T-helper 2 cell treated with Interferon-gamma antibody and Interleukin-4, amounts not matched to agents 100 ng/mL and 5 ng/mL, for 36 hours (primary cell): ENCODE measurements at regions not wholly inside any gene's neighbourhood (a gene's known extent, or its start where the extent isn't known, plus 50 kb on each side); places are given as distances from the start of the nearest gene placed in this dataset.
"Not testable (repeated sequence)": the region's sequence is repeated elsewhere in the genome, so short reads cannot be mapped to it uniquely, and the experiment has no call there.

Source experiments
- intact Hi-C: fragments of 100-400 bp; cut with micrococcal nuclease; formaldehyde crosslinking; loops from one replicate; pipeline ENCODE4 v1.15.1; 2023

DNA sequence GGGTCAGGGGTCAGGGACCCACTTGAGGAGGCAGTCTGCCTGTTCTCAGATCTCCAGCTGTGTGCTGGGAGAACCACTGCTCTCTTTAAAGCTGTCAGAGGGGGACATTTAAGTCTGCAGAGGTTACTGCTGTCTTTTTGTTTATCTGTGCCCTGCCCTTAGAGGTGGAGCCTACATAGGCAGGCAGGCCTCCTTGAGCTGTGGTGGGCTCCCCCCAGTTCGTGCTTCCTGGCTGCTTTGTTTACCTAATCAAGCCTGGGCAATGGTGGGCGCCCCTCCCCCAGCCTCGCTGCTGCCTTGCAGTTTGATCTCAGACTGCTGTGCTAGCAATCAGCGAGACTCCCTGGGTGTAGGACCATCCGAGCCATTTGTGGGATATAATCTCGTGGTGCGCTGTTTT is 830.5 kb upstream of the ANO3 start:
- intact Hi-C loops, result not testable (repeated sequence)

DNA sequence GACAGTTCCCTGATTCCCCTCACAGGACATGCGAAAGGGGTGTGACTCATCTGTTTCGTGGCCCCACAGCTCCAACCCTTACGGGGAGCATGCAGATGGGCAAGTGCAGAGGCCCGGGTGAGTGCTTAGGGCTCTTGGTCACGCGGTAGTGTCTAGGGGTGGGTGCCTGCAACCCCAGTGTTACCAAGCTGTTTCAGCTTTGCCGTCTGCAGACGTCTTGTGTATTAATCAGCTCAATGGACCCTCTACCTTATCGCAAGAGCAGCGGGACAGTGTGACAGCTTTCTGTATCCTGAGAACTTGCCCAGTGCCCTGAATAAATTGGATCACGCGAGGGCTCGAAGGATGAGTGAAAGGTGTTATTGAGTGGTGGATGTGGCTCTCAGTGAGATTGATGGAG is 816.4 kb upstream of the ANO3 start:
- intact Hi-C loops, result no loop called here

DNA sequence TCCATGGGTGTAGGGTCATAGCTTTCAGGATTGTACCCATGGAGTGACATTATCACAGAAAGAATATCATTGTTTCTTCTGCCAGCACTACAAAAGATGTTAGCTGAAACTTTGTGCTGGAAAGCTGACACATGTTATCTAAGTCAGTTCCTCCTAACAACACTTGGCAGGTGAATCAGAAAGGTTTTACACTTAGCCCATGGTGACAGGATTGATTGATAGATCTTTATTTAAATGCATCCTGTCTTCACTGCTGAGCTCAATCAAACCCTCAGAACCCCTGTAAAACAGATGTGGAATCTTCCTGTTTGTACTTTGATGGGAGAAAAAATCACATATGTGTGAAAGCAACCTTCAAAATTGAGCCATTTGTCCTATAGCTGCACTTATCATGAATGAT is 811.5 kb upstream of the ANO3 start:
- intact Hi-C loops, result no loop called here

DNA sequence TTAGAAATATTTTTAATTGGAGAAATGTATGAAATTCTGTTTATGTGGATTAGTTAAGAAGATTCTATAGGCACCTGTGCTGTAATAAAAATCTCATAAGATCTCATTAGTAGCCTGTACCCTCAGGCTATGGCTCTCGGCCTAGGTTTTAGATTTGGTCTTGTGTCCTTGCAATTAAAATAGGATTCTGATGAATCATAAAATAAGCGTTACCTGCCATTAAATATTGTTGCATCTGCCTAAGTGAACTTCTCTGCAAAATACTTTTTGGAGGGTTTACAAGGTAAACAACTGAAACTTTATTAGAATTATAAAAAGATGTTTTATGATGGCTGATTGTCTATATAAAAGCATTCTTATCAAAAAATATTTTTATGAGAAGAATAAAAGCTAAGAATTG is 804.1 kb upstream of the ANO3 start:
- intact Hi-C loops, result no loop called here

DNA sequence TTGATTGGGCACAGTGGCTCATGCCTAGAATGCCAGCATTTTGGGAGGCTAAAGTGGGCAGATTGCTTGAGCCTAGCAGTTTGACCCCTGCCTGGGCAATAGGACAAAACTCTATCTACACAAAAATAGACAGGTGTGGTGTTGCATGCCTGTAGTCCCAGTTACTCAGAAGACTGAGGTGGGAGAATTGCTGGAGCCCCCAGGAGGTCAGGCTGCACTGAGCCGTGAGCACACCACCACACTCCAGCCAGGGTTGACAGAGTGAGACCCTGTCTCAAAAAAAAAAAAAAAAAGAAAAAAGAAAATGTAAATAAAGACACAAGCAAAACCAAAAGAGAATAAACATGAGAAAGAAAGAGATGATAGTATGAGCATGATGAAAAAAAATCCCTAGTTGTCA is 802.4 kb upstream of the ANO3 start:
- intact Hi-C loops, result no loop called here

GRCh38 chr11:25535467-25536272 is 796.3 kb upstream of the ANO3 start:
- intact Hi-C loops, result no loop called here

- intact Hi-C loops, result no loop called here
These were observed 795.6 kb upstream of the ANO3 start for GRCh38 chr11:25536289-25536688.

DNA sequence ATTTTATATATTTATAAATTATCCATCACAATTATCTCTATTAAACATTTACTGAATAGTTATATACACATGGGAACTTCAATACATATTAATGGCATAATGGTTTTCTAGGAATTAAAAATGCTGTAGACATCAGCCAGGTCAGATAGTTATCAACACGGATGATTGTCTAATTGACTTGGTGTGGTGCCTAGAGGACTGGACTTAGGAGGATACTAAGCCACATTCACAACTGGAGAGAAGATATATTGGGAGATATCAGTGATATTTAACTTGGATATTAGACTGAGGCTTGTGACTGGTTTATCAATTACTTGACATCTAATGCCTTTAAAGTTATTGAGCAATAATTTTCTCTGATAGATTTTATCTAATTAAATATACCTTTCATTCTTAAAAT is 794.5 kb upstream of the ANO3 start:
- intact Hi-C loops, result no loop called here

GRCh38 chr11:25547292-25547691 is 784.6 kb upstream of the ANO3 start:
- intact Hi-C loops, result no loop called here

- intact Hi-C loops, result no loop called here
These were observed 769.5 kb upstream of the ANO3 start for GRCh38 chr11:25562417-25562816.

DNA sequence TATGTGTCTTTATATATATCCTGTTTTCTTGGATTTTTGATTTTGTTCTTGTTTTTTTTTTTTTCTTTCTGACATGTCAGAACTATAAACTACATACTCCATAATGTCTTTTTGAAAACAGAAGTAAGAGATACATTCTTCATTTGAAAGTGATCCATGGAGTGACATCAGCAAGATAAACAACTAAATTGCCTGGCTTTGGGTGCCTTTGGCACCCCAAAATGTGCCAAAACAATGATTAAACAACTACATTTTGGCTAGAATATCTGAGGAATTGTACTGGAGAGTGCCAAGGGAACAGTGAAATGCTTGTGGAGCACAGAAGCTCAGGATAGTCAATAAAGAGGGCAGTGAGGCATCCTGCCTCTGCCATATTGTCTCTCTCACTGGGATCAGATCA is 766.1 kb upstream of the ANO3 start:
- intact Hi-C loops, result no loop called here

- intact Hi-C loops, result no loop called here
These were observed 765.4 kb upstream of the ANO3 start for GRCh38 chr11:25566298-25567200.

- intact Hi-C loops, result no loop called here
These were observed 755.6 kb upstream of the ANO3 start for GRCh38 chr11:25576320-25576719.

GRCh38 chr11:25579554-25579953 is 752.4 kb upstream of the ANO3 start:
- intact Hi-C loops, result not testable (repeated sequence)

GRCh38 chr11:25583596-25583995 is 748.3 kb upstream of the ANO3 start:
- intact Hi-C loops, result no loop called here

DNA sequence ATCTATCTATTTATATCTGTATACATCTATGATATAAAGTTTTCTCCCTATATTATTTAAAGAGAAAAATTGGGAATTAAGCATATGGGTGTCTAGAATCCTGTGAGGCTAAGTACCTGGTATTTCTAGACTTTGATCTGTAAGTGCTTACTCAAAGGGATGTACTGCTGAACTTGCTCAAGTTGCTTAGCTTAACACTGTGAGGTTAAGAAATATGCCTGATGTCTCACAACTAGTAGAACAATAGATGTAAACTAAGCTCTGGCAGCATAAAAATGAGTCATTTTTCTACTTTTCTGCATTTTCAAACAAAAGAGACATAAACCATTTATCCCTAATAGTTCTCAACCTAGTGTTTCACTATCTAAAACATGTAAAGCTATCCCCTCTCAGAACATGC is 744.4 kb upstream of the ANO3 start:
- intact Hi-C loops, result no loop called here

DNA sequence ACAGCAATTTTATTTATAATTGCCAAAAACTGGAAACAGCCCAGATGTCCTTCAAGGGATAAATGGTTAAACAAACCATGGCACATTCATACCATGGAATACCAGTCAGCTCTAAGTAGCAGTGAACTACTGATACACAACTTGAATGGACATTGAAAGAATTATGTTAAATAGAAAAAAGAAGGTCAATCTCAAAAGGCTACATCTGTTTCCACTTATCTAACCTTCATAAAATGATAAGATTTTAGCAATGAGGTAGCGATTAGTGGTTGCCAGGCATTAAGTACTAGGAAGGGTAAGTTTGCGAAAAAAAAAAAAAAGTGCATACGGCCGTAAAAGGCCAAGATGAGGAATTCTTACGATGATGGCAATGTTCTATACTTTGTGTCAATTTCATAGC is 738.7 kb upstream of the ANO3 start:
- intact Hi-C loops, result no loop called here

DNA sequence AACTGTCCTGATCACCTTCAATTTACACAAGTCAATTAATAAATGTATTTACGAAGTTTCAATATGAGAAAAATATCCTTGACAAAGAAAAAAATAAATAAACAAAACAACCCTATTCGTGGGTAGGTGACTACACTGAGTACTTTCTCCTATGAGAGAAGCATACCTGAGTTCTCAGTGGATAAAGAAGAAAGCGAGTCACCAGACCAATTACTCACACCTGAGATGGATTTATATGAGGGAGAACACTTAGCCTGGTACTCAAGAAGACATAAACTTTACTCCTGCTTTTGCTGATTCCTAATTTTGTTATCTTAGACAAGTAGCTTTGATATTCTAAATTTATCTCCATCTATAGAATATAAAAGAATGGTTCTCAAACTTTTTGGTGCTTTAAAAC is 735.2 kb upstream of the ANO3 start:
- intact Hi-C loops, result no loop called here

DNA sequence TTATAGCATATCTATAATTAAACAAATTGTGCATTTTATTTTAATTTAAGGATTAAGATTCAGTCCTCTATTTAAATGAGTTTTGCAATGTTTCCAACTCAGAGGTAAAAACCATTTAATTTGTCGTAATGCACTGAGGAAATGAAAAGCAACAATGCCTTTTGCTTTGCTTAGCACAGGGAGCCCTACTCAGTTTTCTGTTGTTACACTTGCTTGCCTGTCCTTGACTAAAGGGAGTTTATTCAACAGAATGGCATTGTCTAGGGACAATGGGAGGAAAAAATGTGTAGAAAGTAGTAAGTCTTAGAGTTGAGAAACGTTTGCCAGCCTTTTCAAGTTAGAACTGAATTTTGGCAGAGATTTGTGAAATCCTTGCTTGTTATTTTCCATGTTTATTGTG is 734.2 kb upstream of the ANO3 start:
- intact Hi-C loops, result no loop called here

GRCh38 chr11:25602149-25602548 is 729.8 kb upstream of the ANO3 start:
- intact Hi-C loops, result no loop called here

DNA sequence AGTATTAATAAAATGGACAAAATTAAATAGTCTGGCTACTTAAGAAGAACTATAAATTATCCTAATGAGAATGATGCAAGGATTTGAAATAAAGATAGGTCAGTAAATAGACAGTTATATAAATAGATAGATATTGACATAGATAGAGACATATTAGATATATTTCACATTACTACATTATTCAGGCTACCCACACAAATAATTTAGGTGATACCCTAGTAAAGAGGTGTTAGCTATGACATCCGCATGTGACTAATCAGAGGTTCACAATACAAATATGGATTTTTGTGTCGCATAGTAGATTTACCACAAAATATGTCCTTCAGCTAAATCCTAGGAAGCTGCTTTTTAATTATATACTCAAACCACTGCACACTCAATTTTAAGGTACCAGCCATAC is 729.0 kb upstream of the ANO3 start:
- intact Hi-C loops, result no loop called here

DNA sequence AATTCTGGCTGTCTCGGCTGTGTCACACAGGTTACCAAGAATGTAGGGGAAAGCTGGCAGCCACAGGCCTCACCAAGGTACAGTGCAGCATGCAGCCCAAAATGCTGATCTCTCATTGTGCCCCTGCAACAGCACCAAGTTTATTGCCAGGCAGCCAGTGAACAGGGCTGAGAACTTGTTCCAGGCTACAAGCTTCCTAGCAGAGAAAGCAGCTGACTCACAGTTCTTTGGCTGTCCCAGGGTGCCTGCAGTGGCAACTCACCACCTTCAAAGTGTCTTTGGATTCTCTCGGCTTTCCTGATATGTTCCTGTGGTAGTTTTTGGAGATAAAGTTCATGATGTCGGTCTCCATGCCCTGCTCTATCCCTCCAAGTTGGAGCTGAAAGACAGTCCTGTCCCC is 719.1 kb upstream of the ANO3 start:
- intact Hi-C loops, result no loop called here

GRCh38 chr11:25613451-25613850 is 718.5 kb upstream of the ANO3 start:
- intact Hi-C loops, result no loop called here
